NCI-H2196 (cell line): ENCODE measurements at regions not wholly inside any gene's neighbourhood (a gene's known extent, or its start where the extent isn't known, plus 50 kb on each side); places are given as distances from the start of the nearest gene placed in this dataset.

Experiments used
- DNase-seq: peaks from one replicate; lab custom pipeline; 2025; ENCODE audit not compliant: unreplicated experiment; lab: John Stamatoyannopoulos, UW

DNA sequence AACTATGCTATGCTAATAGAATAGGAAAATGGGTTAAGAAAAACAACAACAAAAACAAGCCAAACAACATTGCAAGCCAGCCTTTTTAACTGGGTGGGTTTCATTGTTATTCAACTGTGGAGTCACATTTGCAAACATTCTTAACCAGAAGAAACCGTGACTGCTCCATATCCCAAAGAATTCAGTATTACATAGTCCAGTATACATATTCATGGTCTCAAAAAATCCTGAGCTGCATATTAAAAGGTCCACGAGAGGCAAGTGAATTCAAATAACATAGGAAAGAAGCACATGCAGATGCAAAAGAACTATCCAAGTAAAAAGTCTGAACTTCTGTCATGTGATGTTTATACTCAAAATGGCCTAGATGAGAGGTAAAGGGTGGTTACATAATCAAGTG is 179.1 kb upstream of the ETAA1 start:
- no peak for DNase-seq

DNA sequence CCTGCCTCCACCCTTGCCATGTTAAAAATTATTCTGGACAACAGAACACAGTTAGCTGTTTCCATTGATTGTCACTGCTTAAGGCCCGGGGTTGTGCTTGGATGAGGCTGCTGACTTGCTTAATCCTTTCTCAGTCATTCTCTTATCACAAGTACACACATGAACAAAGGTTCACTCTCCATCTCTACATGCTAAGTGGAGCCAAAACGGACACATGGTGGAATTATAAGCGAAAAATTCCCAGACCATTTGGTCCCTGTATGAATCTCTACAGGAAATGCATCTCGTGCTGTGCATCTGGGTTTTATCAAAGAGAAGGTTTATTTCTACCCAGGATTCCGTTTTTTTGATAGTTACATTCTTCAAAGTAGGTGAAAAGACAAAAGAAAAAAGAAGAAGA is 177.5 kb upstream of the ETAA1 start:
- DNase-seq, result no peak

DNA sequence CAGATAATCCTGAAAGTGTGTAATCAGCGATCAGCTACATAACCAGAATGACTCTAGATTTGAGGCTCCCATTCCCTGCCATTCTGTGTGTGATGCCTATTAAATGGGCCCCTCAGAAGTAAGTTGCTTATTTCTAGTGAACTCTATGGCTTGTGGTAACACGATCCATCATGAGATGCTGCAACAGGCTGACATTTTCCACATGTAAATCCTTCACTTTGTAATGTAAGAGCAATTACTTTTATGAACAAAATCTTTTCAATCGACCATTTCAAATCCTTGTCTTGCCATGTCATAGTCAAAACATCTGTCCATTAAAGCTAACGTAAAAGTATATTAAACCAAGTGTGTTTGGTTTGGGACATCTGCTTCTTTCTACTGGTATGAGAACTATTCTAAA is 175.9 kb upstream of the ETAA1 start:
- DNase-seq, result no peak

DNA sequence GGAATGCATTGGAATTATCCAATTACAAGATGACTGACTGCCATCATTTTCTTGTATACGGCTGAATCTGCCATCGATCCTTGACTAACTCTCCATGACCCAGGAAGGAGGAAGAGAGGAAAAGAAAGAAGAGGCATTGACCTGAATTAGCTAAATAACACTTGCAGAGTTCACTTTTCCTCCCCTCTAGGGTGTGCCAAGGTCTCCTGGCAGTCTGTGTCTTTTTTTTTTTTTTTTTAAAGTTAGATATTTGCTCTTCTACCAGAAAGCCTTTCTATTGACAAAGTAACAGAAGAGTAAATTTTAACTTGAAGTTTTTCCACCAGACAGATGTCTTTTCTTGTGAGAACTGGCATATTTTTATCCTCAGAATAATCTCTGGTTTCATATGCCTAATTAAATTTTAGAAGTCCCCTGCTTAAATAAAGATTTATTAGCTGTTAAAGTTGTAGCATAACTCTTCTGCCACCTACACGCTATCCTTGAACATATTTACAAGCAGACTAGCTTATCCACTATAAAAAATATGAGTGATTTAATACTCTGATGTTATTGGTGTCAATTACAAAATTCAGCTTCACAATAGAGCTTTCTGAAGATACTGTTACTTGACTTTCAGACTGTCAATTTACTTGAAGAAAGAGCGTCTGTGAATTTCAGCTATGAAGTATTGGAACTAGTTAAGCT is 171.7 kb upstream of the ETAA1 start:
- DNase-seq, result no peak

DNA sequence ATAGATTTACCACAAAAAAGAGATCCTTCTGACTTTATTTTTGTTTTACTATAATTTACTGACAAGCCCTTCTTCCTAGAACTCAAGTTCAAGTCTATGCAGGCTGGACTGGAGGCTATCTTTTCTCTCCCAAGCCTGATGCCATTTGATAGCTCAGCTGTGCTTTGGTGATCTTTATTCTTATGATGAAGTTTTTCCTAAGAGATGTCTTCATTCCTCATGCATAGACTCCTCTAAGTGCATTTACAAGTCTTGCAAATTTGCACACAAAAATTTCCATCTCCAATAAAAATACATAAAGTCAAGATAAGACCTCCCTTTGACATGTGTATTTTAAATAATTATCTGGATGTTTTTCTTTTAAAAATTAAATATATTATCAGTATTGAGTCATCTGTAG is 167.4 kb upstream of the ETAA1 start:
- no peak for DNase-seq

DNA sequence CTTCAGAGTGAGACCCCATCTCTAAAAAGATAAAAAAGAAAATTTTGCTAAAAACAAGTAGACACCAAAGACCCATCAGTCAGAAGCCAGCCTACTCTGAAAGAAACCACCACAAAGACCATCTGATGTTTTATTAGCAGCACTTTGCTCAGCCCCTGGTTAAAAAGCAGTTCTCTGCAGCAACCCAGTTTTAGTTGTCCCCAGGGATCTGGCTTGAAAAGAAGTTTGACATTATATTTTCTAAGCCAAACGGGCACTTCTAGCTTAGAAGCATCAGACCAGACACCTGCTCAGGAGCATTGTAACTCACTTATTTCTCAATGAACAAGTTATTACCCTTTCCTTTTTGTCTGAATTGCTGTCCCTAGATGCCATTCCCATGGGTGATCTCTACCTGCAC is 164.2 kb upstream of the ETAA1 start:
- DNase-seq, result no peak

DNA sequence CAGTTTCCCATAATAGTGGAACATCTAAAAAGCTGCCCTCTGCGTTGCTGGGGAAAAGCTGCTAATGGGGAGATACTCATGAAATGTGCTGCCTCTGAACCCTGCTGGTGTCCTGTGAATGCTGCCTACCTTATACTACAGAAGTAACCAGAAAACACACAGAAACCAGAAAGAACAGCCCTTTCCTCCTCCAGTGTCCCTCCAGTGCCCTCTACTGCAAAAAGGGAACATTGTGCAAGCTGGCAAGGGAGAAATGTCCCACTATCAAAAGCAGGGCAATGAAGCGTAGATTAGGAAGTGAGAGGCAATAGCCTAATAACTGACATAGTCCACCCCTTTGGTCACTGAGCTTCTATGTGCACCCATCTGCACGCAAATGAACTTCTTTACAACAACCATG is 162.7 kb upstream of the ETAA1 start:
- DNase-seq, result peak; percentile 3

DNA sequence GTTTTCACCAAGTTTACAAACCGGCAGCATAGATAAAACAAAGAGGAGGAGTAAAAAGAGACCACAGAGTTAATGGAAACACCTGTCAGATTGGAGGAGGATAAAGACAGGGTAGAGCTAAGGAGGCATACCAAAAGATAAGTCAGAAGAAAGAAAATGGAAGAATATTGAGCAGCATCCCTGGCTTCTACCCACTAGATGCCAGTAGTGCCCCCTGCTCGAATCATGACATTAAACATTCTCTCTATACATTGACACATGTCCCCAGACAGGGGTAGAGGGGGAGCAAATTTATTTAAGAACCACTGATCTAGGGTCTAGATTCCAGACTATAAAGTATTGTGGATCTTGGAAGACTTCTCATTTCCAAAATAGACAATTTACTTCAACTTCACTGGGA is 159.8 kb upstream of the ETAA1 start:
- DNase-seq, result no peak

DNA sequence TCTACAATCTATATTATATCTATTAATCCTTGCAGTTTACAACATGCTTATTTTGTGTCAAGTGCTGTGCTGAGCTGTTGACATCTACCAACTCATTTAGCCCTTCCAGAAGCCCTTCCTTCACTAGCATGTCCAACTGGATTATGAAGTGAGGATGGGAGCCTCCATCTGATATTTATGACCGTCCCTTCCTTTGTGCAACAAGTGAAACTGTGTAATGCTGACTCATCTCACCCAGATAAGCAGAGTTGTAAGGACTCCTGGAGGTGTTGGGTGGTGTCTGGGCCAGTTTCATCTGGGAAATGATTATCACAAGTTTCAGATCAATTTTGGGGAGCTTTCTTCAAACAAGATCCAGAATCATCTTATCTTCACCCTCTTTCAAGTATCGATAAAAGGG is 156.6 kb upstream of the ETAA1 start:
- no peak for DNase-seq

DNA sequence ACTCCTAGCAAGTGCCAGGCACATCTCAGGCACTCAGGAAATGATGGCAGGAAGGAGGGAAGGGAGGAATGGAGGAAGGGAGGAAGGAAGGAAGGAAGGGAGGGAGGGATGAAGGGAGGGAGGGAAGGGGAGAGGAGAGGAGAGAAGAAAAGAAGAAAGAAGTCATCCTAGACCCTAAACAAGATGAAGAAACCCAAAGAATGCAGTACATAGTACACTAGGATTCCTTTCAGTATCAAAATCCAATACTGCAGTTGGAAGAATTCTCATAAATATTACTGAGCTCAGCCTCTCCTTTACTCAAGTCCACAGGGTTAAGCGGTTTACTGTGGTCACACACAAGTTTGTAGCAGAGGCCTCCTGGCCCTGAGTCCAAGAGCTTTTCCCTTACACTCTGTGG is 155.7 kb upstream of the ETAA1 start:
- DNase-seq, result no peak

DNA sequence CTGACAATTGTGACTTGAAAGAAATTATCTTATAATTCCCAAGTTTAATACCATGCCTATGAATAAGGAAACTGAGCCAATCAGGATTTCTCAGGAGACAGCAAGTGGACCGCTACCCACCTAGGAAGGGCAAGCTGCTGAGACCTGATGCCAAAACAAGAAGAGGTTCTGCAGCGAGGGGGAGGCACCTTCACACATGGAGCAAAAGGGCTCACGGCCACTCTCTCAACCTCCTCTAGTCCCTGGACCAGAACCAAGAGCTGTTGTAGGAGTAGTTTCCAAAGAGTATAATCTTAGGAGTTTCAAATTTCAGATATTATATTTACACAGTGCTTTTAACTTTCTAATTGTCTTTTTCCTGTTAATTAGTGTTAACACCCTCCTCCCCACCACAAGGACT is 154.7 kb upstream of the ETAA1 start:
- DNase-seq, result no peak

DNA sequence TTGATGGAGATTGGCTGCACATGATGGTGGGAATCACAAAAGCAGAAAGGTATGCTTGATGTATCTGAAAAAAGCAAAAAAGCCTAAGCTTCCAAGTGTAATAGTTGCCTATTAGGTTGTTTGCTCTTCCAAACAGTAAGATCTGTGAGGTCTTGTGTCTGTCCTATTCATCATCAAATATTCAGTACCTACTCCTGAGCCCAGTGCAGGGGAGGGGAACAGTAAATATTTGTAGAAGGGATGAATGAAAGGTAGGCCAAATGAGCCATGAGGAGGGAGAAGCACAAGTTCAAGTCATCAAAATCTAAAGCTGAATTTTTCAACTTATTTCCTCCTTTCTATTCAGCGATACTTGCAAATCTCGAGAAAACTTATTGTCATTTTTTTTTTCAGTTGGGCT is 153.2 kb upstream of the ETAA1 start:
- no peak for DNase-seq

DNA sequence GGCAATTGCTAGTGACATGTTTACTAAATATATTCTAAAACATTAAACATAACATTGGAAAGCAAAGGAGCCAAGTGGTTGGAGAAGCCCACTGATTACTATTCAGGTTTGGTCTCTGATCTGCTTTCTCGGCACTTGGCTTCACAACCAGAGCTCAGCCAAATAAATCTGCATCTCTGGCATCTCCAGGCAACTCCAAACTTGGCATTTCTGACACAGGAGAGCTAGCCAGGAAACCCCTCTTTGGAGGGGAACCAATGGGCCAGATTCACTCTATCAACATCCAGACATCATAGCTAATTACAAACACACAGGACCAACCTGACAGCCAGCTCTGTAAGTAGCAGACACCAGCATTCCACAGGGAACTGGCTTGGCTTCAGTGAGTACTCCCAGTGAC is 150.3 kb upstream of the ETAA1 start:
- no peak for DNase-seq

DNA sequence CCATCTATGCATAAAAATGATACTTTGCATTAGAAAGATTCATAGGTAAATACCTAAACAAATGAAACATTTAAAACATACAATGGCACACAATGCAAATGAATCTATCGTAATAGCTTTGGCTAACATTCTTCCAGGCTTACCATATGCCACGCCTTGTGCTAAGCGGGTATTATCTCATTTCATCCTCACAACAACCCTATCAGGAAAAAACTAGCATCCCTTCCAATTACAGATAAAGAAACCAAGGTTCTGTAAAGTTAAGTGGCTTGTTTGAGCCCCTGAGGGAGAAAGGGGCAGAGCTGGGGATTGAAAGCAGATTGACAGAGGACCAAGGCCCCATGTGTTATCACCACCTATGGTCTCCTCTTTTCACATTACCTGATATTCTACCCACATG is 145.4 kb upstream of the ETAA1 start:
- DNase-seq, result no peak

DNA sequence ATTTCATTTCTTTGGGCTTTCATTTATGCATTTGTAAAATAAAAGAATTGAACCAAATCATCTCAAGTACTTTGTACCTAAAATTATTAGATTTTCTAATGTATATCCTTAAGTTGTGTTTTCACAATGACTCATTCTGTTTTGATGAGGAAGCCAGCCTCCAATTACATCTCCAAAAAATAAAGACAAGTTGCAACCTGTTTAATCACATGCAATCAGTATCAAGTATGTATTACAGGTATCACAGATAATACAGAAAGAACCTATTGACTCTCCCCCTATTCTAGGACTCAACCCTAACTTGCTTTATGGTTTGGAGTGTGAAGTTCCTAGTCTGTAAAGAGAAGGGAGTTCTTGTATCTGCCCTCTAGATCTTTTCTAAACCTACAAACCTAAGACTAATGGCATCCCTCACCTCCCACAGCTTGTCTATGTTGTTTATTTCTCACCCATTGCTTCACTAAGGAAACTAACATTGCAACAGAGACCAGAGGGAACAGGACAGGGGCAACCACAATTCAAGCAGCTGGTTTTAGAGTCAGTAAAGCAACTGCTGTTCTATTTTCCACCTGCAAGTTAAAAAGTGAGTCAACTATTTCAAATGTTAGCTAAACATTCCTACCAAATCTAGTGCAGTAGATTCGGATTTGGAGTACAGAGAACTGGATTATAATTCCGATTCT is 141.1 kb upstream of the ETAA1 start:
- DNase-seq, result no peak

DNA sequence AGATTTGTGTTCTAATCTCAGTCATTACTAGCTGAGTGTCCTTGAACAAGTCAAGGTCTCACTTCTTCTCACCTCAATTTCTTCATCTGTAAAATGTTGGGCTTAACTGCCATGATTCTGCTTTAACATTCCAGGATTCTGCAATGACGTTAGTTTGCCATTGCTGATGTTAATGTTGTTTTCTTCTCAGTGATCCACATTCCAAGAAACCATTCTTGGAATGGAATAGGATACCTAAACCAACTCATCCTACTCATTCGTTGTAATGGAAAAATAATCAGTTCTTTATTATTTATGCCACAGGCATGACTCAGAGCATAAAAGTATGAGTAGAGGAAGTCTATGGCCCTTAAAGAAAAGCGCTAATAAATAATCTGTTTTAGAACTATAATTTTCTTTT is 140.2 kb upstream of the ETAA1 start:
- DNase-seq, result no peak

DNA sequence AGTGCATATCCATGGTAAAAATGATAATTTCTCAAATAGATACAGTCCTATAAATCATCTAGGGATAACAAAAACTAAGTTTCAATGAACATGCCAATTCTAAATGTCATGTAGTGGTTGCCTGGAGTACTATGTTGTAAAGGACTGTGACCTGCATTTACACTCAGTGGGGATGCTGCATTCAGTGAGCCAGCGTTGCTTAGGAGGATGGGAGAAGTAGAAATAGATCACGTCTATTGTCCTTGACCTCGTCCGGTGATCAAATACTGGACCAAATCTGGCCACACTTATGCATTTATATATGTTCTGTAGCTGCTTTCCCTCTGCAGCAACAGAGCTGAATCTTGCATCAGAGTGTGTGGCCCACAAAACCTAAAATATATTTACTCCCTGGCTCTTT is 139.0 kb upstream of the ETAA1 start:
- no peak for DNase-seq

DNA sequence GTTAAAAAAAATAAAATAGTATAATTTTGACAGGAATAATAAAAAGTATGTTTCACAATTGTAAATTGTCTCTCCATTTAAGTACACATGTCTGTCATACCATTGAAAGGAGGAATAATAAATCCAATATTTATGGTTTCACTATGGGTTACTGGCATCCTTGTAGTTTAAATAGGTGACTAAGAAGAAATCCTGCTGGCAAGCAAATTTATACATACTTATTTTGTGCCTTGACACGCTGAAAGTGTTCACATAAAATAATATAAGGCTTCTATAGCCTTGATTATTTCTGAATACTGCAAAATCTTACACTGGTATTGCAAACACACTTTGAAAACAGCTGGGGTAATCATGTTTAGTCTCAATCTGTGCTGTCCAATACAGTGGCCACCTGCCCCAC is 138.3 kb upstream of the ETAA1 start:
- DNase-seq, result no peak

DNA sequence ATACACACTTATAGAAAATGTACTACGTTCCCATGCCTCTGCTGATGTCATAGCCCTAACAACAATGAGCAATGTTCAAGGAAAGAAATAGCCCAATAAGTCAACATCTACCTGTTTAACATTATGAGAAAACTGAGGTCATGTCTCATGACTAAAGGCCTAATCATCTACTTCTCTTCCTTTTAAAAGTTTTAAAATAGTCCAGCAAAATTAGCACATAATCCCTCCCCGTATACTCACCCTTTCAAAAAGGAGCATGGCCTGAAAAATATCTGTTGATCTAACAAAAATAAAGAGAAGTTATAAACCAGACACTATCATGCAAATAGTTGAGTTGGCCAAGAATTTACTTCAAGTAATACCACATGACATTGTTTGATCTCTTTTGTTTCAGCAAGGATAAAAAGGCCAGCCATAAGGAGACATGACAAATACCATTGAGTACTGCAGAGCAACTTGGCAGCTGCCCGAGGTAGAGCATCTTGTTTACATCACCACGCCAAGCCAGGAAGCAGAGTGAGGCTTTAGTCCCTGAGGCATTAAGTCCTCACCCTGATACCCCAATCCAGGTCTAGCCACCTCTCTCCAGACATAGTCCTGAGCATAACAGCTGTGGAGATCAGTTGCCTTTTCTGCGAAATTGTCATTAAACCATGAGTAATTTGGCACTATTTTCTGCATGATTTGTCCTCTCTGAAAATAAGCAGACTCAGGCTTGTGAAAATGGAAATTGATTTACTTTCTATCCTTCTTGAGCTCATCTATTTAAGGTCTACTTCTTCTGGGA is 137.4 kb upstream of the ETAA1 start:
- DNase-seq, result peak; percentile 14

DNA sequence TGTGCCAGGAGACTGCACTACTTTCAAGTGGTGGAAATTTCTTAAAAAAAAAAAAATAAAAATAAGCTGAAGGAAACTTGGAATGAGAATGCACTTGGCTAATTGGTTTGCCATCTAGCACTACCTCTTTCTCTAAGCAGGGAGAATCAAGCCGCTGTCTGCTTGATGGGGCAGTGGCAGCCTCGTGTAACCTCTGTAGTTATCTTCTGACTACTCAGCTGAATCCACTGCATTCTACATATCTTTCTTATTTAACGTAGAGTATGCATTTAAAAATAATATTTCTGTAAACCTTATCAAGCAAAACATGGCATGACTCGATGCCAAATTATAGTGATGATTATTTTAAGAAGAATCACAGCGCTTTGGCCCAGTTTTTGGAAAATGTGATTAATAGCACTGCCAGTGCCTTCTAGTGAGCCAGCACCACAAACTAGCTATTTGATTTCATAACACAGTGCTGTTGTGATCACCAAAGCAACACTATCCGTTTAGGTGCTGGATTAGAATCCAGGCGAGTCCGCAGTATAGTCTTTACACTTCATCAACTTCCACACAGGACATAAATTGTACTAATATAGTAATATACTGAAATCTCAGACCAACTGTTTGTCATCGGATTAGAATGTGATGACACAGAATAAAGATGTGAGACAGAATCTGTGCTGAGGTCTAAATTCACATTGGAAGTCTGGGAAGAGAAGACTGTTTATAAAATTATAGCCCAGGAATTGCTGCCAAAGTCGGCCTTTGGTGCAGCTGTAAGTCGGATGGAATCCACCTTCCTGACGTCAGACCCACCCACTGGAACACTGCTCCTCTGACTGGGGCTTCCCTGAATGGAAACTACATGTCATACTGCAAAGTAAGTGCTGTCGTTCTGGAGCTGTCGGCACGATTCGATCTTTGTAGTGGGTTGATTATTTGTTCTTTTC is 136.5 kb upstream of the ETAA1 start:
- no peak for DNase-seq

DNA sequence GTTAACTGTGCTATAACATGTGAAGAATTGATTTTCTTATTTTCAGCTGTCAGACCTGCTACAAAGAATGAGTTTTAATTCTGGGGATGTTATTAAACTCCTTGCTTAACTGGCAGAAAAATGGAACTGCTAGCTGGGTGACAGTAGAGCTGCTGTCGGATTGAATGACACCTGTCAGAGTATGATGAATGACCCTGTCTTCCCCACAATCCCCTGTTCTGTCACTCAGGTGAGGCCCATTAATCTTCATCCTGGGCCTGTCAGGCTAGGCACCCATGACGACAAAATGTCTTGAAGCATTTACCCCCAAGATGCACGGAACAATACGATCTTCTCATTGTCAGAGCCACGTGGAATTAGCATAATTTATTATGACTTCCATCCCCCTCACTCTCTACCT is 129.9 kb upstream of the ETAA1 start:
- no peak for DNase-seq
